Eye (tissue), 1 donor: ENCODE measurements at regions not wholly inside any gene's neighbourhood (a gene's known extent, or its start where the extent isn't known, plus 50 kb on each side); places are given as distances from the start of the nearest gene placed in this dataset.

Experiments used
- DNase-seq: peaks from one replicate; pipeline ENCODE4 v3.0.0-alpha.2; 2015

- DNase-seq, result no peak
Observed at GRCh38 chr5:74040811-74041491, 415.0 kb downstream of the ARHGEF28 start.

- no peak for DNase-seq
Observed at GRCh38 chr5:74040065-74040551, 414.1 kb downstream of the ARHGEF28 start.

GRCh38 chr5:74037321-74037720 lies 411.3 kb downstream of the ARHGEF28 start:
- DNase-seq, result no peak

DNA sequence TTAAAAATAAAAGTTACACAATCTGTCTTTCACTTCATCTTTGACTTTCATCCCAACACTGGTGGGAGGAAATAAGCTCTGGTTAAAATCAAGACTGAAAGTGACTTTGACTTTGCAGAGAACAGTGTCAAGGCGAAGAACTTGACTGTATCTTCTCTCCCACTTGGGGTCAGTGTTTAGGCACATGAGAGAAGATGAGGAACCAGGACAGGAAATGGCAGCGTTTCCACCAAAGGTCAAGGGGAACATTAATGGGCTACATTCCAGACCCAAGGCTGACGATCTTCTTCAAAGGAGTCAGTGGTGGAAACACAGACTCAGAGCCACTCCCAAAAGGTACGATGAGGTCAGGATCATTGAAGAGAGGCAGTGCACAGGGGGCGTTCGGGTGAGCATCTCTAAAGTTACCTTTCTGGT lies 409.5 kb downstream of the ARHGEF28 start:
- peak; percentile 59 for DNase-seq

- DNase-seq, result no peak
Observed at GRCh38 chr5:74034733-74035132, 408.7 kb downstream of the ARHGEF28 start.

DNA sequence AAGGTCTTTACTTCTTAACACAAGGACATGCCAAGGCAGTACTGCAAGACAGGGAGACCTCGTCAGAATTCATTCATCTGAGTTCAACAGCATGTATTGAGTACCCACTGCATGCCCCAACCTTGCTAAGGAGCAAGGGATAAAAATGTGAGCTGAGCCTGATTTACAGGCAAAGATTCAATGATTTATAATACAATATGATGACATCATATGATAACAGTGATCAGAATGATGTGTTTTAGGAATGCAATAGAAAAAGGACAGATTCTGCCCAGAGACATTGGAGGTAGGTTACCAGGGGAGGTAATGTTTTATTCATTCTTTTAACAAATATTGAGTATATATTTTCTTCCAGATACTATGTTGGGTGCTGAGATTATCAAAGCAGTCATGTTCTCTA lies 406.6 kb downstream of the ARHGEF28 start:
- no peak for DNase-seq

GRCh38 chr5:74031536-74031935 lies 405.5 kb downstream of the ARHGEF28 start:
- DNase-seq, result no peak

GRCh38 chr5:74030821-74031220 lies 404.8 kb downstream of the ARHGEF28 start:
- no peak for DNase-seq

GRCh38 chr5:74030371-74030770 lies 404.4 kb downstream of the ARHGEF28 start:
- DNase-seq, result no peak

GRCh38 chr5:74028976-74029375 lies 403.0 kb downstream of the ARHGEF28 start:
- DNase-seq, result no peak

DNA sequence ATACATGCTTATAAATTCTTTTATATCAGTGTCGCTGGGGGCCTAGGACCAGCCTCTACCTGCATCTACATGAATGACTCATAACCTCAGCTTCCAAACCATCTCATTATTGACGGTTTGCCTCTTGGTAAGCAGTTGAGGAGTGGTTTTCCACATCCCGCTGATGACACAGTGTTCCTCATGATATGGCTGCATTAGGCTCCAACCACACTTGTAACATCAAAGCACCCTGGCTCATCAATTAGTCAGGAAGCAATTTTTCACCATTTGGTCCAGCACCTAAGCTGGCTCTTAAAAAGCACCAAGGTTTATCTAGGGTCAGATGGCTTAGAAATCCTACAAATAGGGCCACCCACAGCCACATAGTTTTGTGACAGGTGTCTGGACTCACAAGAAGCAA lies 402.4 kb downstream of the ARHGEF28 start:
- no peak for DNase-seq

DNA sequence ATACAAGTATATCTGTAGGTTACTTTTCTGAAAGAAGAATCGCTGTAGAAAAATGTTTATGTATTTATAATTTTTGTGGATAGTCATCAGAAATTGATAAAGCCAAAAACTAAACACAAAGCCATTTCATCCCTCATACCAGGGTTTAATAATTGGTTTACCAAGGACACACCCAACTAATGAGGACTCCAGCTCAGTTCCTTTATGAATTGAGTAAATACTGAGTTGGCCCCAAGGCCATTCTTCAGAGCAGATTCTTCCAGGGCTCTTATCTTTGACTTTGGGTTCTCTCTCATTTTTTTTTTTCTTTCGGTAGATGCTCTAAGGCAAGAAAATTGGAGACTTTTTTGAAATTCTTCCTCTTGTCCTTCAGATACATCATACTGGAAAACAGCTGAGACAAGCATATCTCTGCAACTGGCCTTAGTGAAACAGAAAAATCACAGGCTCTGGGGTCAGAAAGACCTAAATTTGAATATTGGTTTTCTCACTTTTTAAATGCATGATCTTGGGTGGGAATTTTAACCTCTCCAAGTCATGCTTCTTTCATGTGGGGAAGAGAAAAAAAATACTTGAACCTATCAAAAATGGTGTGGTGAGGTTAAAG lies 401.8 kb downstream of the ARHGEF28 start:
- no peak for DNase-seq

DNA sequence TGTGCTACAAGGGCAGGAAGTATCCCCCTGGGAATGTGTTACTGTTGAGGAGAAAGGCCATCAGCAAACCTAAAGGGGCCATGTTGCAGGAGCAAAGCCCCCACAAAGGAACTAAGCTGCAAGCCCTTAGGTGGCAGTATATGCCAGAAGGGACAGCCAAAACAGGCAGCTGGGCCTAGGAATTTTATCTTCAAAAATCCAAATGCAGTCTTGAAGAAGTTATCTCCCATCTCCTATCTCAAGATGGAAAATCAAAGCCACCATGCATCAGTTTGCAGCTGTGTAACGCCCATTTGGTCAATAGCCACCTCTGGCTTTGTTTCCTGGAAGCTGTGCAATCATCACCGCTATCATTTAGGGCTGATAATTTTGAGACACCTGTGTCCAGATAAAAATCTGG lies 400.3 kb downstream of the ARHGEF28 start:
- no peak for DNase-seq

- no peak for DNase-seq
Observed at GRCh38 chr5:74021126-74021525, 395.1 kb downstream of the ARHGEF28 start.

DNA sequence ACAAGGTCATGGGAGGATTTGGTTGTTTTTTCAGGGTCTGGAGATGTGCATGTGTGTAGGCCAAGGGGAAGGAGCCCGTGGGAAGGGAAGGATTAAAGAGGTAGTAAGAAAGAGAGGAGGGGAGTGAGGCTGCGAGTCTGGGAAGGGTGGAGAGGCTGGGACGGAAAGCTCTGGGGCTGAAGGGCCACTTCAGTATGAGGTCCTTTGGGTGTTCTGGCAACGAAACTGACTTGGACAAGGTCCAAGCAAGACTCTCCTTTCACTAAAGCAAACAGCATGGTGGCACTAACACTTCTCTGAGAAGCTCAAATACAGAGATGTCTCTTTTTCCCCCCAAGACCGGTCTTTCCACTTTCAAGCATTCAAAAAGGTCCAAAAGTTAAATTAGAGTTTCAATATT lies 394.5 kb downstream of the ARHGEF28 start:
- no peak for DNase-seq

DNA sequence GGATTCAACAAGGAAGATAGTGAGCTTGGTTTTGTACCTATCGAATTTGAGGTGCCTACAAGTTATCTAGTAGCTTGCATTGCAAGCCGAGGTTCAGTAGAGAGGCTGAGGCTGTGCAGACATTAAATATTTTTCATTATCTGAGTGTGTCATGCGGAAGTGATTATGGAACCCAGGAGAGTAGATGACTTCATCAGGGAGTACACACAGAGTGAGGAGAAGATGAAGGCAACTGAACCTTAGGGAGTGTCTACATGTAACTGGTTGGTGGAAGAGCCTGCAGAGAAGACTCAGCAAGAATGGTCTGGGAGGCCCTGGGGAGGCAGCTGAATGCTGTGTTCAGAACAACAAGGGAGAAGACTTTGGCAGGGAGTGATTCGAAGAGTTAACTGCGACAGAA lies 393.9 kb downstream of the ARHGEF28 start:
- DNase-seq, result no peak

GRCh38 chr5:74017786-74018211 lies 391.8 kb downstream of the ARHGEF28 start:
- DNase-seq, result no peak

GRCh38 chr5:74017112-74017511 lies 391.1 kb downstream of the ARHGEF28 start:
- DNase-seq, result no peak

GRCh38 chr5:74016373-74016772 lies 390.4 kb downstream of the ARHGEF28 start:
- DNase-seq, result no peak

GRCh38 chr5:74015716-74016115 lies 389.7 kb downstream of the ARHGEF28 start:
- DNase-seq, result no peak

DNA sequence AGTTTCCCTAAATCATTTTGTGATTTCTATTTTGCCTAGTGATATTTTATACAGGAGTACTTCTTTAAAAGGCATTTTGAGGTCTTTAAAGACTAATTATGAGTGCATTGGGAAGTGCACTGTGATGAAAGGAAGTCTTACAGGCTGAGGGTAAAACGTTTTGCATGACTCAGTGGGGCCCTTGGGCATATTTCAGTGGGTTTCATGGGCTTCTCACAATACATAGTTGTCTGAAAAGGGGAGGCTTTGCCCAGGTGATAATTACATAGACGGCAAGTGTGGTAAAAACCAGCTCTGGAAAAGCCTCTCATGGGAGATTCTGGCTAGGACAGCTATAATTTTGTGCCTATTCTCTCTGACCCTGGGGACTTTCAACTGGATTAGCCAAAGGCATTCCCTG lies 387.2 kb downstream of the ARHGEF28 start:
- no peak for DNase-seq

DNA sequence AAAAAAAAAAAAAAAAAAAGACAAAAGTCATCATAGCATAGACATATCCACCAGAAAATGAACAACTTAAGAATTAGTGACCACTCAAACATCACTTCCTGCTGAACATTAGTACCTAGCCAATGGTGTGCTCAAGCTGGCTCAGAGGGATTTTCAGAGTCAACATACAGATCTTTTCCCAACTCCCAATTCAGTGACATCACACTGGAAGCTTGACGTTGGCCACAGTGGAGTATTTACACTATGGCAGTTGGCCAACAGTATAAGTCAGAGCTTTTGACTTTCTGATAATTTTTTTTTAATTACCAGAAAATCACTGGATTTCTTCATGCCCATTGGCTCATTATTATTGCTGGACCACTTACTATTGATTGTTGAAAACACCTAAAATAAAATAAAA lies 383.5 kb downstream of the ARHGEF28 start:
- DNase-seq, result no peak

GRCh38 chr5:74007193-74007592 lies 381.2 kb downstream of the ARHGEF28 start:
- no peak for DNase-seq

DNA sequence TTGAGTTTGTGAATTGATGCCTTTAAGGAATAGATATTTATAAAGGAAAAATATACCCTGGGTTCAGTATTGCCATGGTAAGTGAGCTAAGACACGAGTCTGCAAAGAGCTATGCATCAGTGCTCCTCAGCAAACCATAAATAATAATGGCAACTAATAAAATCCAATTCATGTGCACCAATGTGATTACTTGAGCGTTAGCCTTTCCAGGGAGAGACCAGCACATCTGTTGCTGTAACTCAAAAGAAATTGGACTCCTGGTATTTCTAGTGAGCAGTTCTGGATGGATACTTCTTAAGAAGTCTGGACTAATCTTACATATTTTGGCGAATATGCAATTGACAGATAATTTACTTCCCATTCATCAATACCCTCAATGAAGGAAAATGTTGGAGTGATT lies 373.3 kb downstream of the ARHGEF28 start:
- DNase-seq, result peak; percentile 6

DNA sequence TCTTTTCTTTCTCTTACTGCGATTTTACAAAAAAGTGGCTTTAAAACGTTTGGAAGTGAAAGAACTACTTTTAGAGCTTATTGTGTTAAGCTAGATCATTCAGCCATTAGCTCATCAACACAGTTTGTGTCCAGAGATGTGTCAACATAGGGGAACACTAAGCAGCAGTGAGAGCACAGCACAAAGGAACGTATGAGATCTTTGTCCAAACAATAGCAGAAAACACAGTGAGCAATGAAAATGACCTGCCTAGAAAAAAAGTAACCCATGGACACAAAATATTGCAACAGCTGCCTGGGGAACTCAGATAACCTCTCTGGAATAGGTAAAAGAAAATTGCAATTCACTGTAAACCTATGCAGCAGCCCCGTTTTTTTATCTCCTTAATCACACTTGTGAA lies 372.5 kb downstream of the ARHGEF28 start:
- no peak for DNase-seq
